NCI-H1417 treated with DMSO at 0.1 percent for 48 hours (cell line): ENCODE measurements at regions not wholly inside any gene's neighbourhood (a gene's known extent, or its start where the extent isn't known, plus 50 kb on each side); places are given as distances from the start of the nearest gene placed in this dataset.
"Not testable (repeated sequence)": the region's sequence is repeated elsewhere in the genome, so short reads cannot be mapped to it uniquely, and the experiment has no call there.

ENCODE experiments used
- DNase-seq: peaks from one replicate; lab custom pipeline; 2025; lab: John Stamatoyannopoulos, UW

DNA sequence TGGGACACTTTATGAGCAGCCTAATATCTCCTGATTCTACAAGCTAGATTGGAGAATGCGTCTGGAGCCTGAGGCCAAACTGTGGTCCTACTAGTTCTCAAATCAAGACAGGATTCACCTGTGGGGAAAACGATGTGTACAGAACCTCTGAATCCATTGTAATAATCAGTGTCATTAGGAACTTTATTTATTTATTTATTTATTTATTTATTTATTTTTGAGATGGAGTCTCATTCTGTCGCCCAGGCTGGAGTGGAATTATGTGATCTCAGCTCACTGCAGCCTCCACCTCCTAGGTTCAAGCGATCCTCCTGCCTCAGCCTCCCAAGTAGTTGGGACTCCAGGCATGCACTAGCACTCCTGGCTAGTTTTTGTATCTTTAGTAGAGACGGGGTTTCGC is 52.6 kb upstream of the KIF26B start:
- not testable (repeated sequence) for DNase-seq

DNA sequence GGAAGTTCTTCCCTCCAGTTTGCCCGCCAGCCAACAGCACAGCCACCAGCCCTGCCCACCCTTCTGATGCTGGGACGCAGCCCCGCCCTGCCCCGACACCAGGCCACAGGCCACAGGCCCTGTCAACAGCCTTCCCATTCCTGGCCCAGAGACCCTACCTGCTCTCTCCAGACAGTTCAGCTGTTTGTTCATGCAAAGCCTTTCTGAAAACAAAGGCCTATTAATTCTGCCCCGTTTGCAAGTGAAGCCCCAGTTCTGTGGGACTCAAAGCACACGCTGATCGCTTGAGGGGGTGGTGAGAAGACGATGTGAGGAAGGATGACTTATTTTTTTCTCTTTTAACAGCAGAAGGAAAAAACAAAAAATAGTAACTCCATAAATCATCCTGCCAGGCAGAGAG is 55.4 kb upstream of the KIF26B start:
- no peak for DNase-seq

DNA sequence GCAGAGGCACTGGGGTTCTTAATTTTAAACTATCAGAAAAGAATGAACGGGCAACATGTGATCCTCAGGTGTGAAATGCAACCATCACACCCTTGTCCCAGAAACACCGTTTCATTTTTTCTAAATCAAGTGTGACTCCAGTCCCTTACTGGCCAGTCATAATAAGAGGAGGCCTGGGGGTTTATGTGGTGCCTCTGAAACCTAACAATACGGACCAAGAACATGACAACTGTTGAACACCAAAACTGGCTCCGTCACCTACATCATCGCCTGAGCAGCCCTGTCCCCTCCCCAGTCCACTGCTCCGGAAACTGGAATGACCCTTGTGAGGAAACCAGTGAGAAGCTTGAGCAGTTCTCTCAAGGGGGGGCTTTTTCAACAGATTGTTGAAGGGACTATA is 55.9 kb upstream of the KIF26B start:
- no peak for DNase-seq

DNA sequence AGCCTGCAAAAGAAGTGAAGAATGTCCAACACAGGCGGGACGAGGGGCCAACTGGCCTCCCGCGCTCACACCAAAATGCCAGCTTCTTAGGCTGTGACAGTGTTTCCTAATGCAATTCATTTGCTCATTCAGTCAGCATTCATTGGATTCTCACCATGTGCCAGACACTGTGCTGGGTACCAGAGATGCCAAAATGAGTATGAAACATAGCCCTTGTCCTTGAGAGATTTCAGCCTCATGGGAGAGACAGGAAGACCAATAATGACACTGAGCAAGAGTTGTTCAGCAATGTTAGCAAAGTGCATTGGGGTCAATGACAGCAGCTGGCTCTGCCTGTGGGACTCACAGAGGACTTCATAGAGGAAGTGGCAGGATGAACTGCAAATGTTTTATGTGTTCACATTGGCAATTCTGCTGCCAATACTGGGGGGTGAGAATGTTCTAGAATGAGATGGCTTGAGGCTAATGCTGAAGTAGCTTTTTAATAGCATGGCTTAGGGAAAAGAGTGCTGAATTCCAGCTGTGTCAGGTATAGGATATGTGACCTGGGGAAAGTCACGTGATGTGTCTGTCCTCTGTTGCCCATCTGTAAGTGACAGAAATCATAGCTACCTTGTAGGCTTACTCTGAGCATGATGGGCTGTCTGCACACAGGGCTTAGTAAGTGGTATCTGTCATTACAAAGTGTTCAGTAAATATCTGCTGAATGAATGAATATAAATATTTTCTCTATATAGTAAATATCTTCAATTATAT is 58.3 kb upstream of the KIF26B start:
- DNase-seq, result no peak

DNA sequence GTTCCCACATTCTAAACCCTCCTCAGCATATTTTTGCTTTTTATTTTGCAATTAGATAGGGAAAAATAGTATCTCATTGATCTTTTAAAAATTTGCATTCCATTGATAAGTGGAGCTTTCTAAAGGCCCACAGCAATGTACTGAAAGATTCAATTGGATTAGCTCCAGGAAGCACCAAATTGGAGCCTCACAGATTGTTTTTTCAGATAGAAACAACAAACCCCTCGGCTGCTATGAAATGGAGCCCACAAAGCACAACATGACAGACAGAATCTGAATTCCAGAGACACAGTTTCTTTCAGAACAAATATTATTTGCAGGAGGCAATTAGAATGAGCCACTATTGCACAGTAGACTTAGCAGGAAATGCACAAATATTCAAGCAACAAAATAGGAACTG is 58.9 kb upstream of the KIF26B start:
- no peak for DNase-seq

DNA sequence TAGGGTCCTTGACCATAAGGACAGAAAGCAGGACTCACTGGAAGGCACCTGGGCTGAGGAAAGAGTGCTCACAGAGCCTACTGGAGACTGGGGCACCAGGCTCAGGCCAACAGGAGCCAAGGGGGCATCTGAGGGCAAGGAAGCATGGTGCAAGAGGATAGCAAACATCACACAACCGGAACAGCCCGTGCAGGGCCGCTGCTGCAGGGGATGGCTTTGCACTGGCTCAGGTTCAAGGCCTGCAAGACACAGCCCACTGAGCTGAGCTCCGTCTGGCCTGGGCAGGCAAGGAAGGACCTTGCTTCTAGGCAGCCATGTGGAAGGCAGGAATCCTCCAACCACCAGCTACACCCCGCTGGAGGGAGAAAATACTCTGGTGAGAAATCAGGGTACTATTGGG is 59.8 kb upstream of the KIF26B start:
- no peak for DNase-seq

DNA sequence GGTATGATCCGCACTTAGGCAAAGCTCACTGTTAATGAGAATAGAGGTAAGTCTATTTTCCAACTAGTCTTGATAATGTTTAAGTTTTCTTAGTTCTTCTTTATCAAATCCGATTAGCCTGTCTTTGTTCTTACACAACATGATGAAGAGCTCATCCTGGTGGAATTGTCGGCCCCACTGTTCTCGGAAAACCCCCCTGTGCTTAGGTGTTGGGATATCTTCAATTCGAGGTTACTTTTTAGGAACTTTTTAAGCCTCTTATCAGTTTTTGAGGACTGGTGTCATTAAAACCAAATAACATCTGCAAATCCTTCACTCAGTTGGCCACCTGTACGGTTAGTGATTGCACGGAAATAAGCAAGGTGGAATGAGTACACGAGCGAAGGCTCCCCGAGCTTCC is 60.7 kb upstream of the KIF26B start:
- DNase-seq, result no peak

DNA sequence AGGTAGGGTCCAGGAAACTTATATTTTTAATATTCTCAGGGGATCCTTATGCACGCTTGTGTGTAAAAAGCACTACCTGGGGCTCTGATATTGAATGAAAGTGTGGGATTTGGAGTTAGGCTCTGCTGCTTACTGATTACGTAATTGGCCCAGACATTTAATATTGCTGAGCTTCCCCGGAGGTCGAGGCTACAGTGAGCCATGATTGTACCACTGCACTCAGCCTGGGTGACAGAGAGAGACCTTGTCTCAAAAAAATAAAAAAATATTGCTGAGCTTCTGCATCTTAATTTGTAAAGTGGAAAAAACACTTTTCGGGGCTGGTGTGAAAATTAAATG is 62.2 kb upstream of the KIF26B start:
- DNase-seq, result no peak

DNA sequence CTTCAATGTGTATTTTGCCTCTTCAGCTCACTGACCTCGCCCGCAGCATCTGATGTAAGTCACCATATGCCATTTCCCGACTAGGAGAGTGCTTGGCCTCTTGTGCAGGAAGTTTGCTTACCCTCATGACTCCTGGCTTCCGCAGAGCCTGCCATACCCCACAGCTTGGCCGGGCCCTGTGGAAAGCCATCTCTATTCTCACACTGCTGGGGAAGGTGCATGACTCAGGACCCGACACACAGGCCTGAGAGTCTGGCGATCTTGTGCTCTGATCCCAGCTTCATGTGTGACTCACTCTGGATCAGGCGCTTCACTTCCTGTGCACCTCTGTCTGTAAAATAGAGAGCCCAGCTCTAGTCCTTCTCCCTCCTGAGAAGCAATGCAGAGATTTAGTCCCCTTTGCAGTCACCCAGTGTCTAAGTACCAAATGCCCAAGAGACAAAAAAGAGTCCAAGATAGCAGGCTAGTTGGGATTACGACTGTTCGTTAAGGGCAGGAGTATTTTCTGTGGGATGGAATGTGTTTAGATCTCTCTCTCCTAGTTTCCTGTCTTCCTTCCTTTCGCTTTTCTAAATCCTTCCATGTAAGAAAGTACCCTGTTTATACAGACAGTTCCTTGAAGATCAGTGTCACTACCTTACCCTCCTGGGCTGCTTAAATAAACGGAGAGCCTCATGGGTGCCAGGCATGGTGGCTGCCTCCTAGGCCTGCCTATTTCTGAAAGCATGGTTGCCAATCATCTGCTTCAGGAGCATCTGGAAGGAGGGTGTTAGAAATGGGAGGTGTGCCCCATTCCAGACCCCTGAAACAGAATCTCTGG is 62.8 kb upstream of the KIF26B start:
- no peak for DNase-seq

DNA sequence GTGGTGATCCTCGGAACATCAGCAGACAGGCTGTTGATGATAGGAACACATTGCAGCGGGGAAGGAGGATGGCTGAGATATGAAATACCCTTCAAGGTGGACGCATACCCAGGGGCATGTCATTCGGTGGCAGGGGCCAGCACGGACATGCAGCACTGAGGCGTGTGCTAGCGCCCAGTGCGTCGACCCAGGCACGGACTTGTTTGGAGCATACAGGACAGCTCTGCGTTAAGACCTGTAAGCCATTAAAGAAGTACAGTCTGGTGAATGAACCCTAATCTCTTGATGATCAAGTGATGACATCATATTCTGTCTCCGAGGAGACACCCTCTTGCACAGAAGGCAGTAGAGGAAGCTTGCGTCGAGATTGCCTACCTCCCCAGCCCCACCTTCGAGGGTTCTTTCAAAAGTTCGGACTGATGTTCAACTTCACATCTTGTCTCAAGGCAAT is 63.6 kb upstream of the KIF26B start:
- no peak for DNase-seq

DNA sequence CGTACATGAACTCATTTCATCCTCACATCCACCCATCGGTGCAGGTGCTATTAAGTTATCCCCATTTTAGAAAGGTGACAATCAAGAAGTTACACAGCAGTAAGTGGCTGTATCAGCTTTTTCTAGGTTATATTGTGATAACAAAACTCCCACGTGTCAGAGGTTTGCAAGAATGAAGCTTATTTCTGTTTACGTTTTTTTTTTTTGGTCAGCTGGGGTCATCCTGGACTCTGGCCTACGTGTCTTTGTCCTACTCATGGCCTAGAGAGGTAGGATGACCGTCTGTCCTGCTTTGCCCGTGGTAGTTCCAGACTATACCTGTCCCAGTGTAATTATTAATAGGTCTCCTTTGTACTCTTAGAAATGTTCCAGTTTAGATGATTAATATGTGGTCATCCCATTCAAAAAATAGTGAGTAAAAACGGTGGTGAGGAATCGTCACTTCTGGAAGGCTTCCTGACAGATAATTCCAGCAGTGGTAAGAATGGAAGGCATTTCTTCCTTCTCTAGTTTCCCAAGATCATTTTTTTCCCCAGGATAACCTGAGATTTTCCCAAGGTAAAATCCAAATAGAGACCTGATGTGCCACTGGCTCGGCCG is 64.2 kb upstream of the KIF26B start:
- DNase-seq, result no peak

DNA sequence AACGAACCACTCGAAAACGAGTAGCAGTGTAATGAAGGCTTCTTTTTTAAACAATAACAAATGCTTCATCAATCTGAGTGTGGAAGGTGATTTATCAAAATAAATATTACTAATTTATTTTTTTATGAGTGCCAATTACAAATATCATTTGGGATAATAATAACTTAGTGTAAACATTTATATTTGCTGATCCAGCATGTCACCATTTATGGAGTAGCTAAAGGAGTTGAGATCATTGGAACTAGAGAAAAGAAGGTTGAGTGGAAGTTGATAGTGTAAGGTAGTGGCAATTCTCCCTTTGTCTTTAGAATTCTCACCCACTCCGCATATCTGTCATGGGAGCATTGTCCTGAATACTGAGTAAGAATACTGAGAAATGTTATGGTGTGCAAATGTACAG is 67.1 kb upstream of the KIF26B start:
- DNase-seq, result no peak

DNA sequence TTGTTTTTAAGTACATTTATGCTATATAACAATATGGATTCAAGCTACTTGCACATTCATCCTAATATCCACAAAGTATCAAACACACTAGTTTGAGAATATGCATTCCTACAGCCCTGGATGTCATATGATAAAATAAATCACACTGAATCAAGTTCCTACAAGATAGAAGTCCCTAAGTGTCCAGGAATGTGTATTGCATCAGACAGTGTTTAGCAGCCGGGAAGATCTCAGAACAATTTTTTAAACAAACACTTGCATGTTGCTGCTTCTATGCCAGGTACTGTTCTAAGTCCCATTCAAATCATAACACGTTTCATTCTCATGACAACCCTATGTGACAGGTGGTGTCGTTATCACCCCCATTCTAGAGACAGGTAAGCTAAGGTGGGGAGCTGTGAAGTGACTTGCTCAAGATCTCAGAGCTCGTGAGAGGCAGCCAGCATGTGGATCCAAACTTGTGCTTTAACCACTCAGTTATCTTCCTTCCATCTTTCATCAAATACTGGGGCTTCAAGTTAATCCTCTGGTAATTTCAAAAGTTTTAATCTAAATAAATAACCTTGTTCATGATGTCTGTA is 68.3 kb upstream of the KIF26B start:
- DNase-seq, result no peak

DNA sequence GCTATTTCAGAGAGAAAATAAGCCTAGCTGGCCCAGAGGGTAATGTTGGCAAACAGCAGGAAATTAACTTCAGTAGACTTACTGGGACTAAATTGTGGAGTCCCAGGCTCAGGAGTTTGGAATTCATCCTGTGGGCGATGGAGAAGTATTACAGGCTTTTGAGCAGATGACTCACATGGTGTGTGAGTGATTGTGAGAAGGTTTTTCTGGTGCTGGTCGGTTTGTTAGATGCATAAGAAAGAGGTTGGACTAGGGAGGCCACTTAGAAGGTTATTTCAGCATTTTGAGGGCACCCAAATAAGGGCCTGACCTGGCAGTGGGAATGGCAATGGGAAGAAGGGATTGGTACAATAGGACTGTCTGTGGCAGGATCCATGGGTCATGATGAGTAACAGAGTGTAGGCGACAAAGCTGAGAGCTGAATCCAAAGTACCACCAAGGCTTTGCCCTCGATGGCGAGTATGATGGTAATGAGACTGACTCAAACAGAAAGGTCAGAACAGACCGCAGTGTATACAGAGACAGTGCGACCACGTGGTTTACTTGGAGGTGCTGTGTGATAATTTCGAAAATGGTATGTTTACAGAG is 69.2 kb upstream of the KIF26B start:
- no peak for DNase-seq

DNA sequence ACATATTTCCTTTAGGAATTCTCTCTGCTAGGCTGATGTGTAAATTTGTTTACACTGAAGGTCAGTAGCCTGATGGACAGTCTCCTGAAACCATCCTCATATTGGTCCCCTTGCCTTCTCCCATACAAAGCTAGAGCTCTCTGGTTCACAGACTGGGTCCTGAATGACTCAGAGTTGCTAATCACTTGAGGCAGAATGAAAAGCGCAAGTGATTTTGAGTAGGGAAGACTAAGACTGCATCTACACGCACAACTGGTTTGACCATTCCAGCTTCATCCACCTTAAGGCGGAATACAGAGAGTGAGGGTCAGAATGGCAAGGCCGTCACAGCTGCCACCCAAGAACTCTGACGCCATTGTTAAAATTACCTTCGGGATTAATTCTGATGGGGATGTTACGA is 70.2 kb upstream of the KIF26B start:
- DNase-seq, result no peak

DNA sequence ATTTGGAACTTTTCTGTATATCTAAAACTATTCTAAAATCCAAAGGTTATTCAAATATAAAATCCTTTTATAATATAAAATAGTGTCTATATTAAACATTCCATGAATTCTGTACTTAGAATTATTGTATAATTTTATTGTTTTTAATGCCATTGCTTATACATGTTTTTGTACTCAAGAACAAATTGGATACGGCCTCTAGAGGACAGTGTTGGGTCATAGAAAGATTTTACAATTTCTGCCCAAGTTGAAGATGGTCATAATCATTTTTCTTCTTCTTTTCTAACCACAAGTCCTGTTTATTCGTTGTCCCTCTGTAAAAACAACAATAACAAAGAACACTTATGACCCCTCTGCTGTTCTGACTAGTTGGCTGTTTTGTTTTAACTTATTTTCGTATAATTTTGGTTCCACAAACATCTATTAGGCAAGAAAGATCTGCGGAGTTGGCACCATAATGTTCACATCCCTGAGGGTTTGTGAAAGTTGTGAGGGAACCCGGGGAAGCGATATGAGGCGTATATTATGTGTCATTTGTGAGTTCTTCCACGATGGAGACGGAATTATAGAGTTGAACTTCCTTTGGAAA is 75.7 kb upstream of the KIF26B start:
- DNase-seq, result no peak

DNA sequence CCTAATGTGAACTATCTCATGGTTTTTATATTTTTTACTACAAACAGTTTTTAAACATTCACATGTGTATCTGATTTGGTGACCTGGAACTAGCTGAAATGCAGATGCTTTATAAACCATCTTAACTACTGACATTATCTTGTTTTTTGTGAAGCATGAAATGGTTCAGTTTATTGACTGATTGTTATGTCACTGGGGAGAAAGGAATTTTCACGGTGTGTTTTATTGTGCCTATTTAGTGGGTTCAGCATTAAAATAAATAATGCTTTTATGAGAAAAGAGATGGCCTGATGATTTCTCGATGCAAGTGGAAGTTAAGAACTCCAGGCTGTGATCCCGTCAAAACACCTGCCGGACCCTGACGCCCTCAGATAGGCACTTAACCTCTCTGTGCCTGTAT is 79.9 kb upstream of the KIF26B start:
- no peak for DNase-seq

DNA sequence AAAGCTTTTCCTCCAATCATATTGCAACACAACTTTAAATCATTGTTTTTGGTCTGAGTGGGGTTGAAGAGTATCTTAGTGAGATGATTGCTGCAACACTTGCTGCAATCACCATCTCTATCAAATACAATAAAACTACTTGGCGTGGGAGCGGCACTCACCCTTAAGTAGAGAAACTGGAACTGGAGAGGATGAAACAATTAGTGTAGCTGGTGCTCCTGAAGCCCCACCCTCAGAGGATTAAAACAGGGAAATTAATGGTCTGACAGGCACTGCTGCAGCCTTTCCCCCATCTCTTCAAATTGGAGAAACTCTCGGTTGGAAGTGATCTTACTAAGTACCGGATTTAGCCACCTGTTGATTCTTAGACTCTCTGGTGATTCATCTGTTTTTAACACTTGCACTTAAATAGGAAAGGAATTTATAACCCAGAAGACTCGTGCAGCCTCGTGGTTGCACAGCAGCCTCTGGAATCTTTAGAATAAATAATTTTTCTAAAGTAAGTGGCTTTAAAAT is 80.5 kb upstream of the KIF26B start:
- no peak for DNase-seq

DNA sequence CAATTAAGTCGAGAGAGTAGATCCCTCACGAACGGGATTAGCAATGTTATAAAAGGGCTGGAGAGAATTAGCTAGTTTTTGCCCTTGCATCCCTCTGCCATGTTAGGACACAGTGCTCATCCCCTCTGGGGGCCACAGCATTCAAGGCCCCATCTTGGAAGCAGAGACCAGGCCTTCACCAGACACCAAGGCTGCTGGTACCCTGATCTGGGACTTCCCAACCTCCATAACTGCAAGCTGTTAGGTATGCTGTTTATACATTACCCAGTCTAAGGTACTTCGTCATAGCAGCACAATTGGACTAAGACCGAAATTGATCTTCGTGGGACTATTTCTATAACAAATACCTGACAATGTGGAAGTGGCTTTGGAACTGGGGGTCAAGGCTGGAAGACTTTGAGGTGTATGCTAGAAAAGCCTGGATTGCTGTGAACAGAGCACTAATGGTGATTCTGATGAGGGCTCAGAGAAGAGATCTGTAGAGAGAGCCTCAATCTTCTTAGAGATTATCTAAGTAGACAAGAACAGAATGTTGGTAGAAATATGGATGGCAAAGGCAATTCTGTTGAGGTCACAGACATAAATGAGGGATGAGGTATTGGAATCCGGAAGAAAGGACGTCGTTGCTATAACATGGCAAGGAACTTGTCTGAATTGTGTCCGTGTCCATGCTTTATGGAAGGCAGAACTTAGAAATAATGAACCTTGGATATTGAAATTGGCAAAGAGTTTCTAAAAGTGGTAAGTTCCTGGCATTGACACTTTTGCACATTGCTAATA is 83.8 kb upstream of the KIF26B start:
- no peak for DNase-seq

DNA sequence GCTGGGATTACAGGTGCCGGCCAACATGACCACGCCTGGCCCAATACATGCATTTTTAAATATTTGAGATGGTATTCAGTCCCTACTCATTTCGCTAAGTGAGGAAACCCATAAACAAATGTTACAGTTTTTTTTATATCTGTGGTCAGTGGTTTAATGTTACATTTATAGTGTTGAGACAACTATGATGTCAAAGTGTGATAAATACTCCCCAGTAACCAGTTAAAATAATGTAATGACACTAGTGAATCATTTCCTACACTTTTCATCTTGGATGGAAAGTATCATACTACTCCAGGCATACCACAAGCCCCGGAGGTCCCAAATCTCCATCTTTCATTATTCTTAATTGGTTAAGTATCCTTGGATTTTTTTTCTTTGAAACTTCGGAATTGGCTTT is 87.5 kb upstream of the KIF26B start:
- no peak for DNase-seq

DNA sequence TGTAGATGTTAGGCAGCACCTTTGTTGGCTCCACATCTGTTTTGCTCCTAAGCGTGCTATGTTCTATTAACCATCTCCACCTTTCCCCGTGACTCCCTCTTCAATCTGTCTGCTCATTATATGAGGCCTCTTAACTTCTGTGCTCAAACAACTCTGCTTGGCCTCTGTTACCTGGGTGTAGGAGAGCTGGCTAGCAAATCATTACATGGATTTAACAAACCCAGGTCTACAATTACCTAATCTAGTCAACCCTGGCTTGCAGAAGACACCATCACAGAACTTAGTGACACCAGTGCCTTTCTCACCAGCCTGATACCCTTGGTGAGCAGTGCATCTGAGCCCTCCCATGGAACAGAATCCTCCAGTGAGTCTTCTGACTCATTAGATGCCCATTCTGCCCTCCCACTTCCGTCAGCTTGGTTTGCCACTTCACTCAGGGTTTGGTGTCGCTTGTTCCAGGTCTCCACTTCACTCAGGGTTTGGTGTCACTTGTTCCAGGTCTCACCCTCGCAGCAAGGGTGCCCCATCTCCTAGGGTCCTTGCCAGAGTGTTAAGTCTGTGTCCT is 92.0 kb upstream of the KIF26B start:
- DNase-seq, result no peak
